Natural killer cell (primary cell): ENCODE measurements at regions not wholly inside any gene's neighbourhood (a gene's known extent, or its start where the extent isn't known, plus 50 kb on each side); places are given as distances from the start of the nearest gene placed in this dataset.

Experiments
- ATAC-seq, 3 donors: fragments of 150-1000 bp in 2 of 3; fragments of 200-7000 bp in 1 of 3; cut with Tn5 transposase; 1 replicate in 1 of 3; 2 replicates in 2 of 3; pipeline ENCODE4 v1.10.0; 2021; ENCODE audit warnings: mild to moderate bottlenecking in 2 of 3, moderate library complexity in 2 of 3
- DNase-seq, 2 donors: peaks; one replicate each; pipeline versions ENCODE4 v3.0.0 to v3.0.0-alpha.2; 2013 to 2021; ENCODE audit warnings: mixed read lengths in 1 of 2
- H3K27ac ChIP-seq: one replicate; pipeline ENCODE4 v1.5.1; 2013; ENCODE audit warnings: mild to moderate bottlenecking, low read length
- H3K27me3 ChIP-seq: one replicate; pipeline ENCODE4 v1.6.1; 2013; ENCODE audit warnings: low read length; ENCODE audit not compliant: control insufficient read depth, insufficient read depth
- H3K36me3 ChIP-seq: one replicate; pipeline ENCODE4 v1.6.1; 2013; ENCODE audit warnings: low read length; ENCODE audit not compliant: control insufficient read depth, insufficient read depth
- H3K4me1 ChIP-seq: one replicate; pipeline ENCODE4 v1.6.1; 2013; ENCODE audit warnings: low read length; ENCODE audit not compliant: control insufficient read depth, insufficient read depth
- H3K4me3 ChIP-seq: one replicate; pipeline ENCODE4 v1.5.1; 2013; ENCODE audit warnings: low read length
- H3K9me3 ChIP-seq: one replicate; pipeline ENCODE4 v1.6.1; 2013; ENCODE audit warnings: low read length; ENCODE audit not compliant: control insufficient read depth, insufficient read depth
- H3K27ac Mint-ChIP-seq, 2 donors: one replicate each; pipeline ENCODE4 v1.8.0; 2022; ENCODE audit warnings: mild to moderate bottlenecking in 2 of 2, mixed read lengths in 2 of 2, moderate library complexity in 1 of 2
- H3K27me3 Mint-ChIP-seq, 2 donors: one replicate each; pipeline ENCODE4 v1.8.0; 2022; ENCODE audit warnings: low read depth in 2 of 2, mixed read lengths in 2 of 2
- H3K36me3 Mint-ChIP-seq: one replicate; pipeline ENCODE4 v1.8.0; 2022; ENCODE audit warnings: mixed read lengths
- H3K4me1 Mint-ChIP-seq, 2 donors: one replicate each; pipeline ENCODE4 v1.8.0; 2022; ENCODE audit warnings: mixed read lengths in 2 of 2
- H3K4me3 Mint-ChIP-seq: one replicate; pipeline ENCODE4 v1.8.0; 2022; ENCODE audit warnings: mild to moderate bottlenecking, moderate library complexity, mixed read lengths
- H3K9me3 Mint-ChIP-seq, 2 donors: one replicate each; pipeline ENCODE4 v1.8.0; 2022; ENCODE audit warnings: mixed read lengths in 2 of 2
- CTCF ChIP-seq: fragments of 200-600 bp; IDR thresholded peaks from one replicate; pipeline ENCODE4 v1.8.0; 2022; ENCODE audit warnings: antibody characterized with exemption
- WGBS: methylation state at CpG from one replicate; pipeline ENCODE4 v1.1.7; 2013; ENCODE audit warnings: missing lambda C conversion rate; ENCODE audit not compliant: insufficient coverage; 5-methylcytosine and 5-hydroxymethylcytosine counted together
- intact Hi-C: fragments of 100-400 bp; cut with micrococcal nuclease; formaldehyde crosslinking; loops from one replicate; pipeline ENCODE4 v1.14.2; 2022

GRCh38 chr2:59967691-59968090 lies 585.8 kb downstream of the BCL11A start:
- no peaks in the 10 kb centered on the region for H3K9me3 Mint-ChIP-seq
- no peak overlapping the region for H3K4me3 Mint-ChIP-seq
- ATAC-seq (no peak), DNase-seq (no peak)
- Histone ChIP-seq H3K9me3 (no peaks in the 10 kb centered on the region), H3K27ac (no peak overlapping the region), H3K4me3 (no peak overlapping the region), H3K36me3 (no peaks in the 10 kb centered on the region), H3K4me1 (no peaks in the 10 kb centered on the region), H3K27me3 (no peaks in the 10 kb centered on the region)
- intact Hi-C loops = no loop called here
- no peaks in the 10 kb centered on the region for H3K27me3 Mint-ChIP-seq
- H3K36me3 Mint-ChIP-seq = no peaks in the 10 kb centered on the region
- WGBS = 94% methylated on average over 3 of the region's 3 CpGs
- H3K27ac Mint-ChIP-seq = no peak overlapping the region
- no peak for TF ChIP-seq CTCF
- no peaks in the 10 kb centered on the region for H3K4me1 Mint-ChIP-seq

GRCh38 chr2:59963157-59963556 lies 590.3 kb downstream of the BCL11A start:
- H3K4me3 Mint-ChIP-seq = no peak overlapping the region
- DNase-seq = no peak
- intact Hi-C loops = no loop called here
- no peaks in the 10 kb centered on the region for H3K9me3 Mint-ChIP-seq
- Histone ChIP-seq H3K4me3 (no peak overlapping the region), H3K27ac (no peak overlapping the region), H3K36me3 (no peaks in the 10 kb centered on the region), H3K27me3 (no peaks in the 10 kb centered on the region), H3K4me1 (no peaks in the 10 kb centered on the region), H3K9me3 (no peaks in the 10 kb centered on the region)
- no peak for ATAC-seq
- no peaks in the 10 kb centered on the region for H3K36me3 Mint-ChIP-seq
- H3K4me1 Mint-ChIP-seq = no peaks in the 10 kb centered on the region
- no peaks in the 10 kb centered on the region for H3K27me3 Mint-ChIP-seq
- no peak overlapping the region for H3K27ac Mint-ChIP-seq
- no peak for TF ChIP-seq CTCF

GRCh38 chr2:59961746-59962145 lies 591.7 kb downstream of the BCL11A start:
- no peaks in the 10 kb centered on the region for H3K36me3 ChIP-seq
- no peak overlapping the region for H3K4me3 Mint-ChIP-seq
- no peak overlapping the region for H3K27ac Mint-ChIP-seq
- H3K9me3 Mint-ChIP-seq = no peaks in the 10 kb centered on the region
- 86% methylated on average over 2 of the region's 2 CpGs for WGBS
- H3K36me3 Mint-ChIP-seq = no peaks in the 10 kb centered on the region
- TF ChIP-seq CTCF = no peak
- H3K4me1 ChIP-seq = no peaks in the 10 kb centered on the region
- H3K27me3 ChIP-seq = no peaks in the 10 kb centered on the region
- H3K9me3 ChIP-seq = no peaks in the 10 kb centered on the region
- H3K27me3 Mint-ChIP-seq = no peaks in the 10 kb centered on the region
- intact Hi-C loops = no loop called here
- H3K27ac ChIP-seq = no peak overlapping the region
- ATAC-seq = no peak
- DNase-seq = no peak
- no peak overlapping the region for H3K4me3 ChIP-seq
- H3K4me1 Mint-ChIP-seq = no peaks in the 10 kb centered on the region

- no peak overlapping the region for H3K27ac Mint-ChIP-seq
- no peaks in the 10 kb centered on the region for H3K9me3 Mint-ChIP-seq
- H3K27ac ChIP-seq = no peak overlapping the region
- intact Hi-C loops = no loop called here
- ATAC-seq = no peak
- no peaks in the 10 kb centered on the region for H3K4me1 Mint-ChIP-seq
- TF ChIP-seq CTCF = no peak
- H3K36me3 Mint-ChIP-seq = no peaks in the 10 kb centered on the region
- H3K9me3 ChIP-seq = no peaks in the 10 kb centered on the region
- H3K4me3 ChIP-seq = no peak overlapping the region
- H3K36me3 ChIP-seq = no peaks in the 10 kb centered on the region
- no peak for DNase-seq
- WGBS = no CpG with 5 or more reads among the region's 3 CpGs
- no peaks in the 10 kb centered on the region for H3K27me3 Mint-ChIP-seq
- no peaks in the 10 kb centered on the region for H3K4me1 ChIP-seq
- H3K4me3 Mint-ChIP-seq = no peak overlapping the region
- H3K27me3 ChIP-seq = no peaks in the 10 kb centered on the region
These were observed 593.5 kb downstream of the BCL11A start for GRCh38 chr2:59959944-59960343.
